ENCODE measurements at regions not wholly inside any gene's neighbourhood (a gene's known extent, or its start where the extent isn't known, plus 50 kb on each side); places are given as distances from the start of the nearest gene placed in this dataset.

DNA sequence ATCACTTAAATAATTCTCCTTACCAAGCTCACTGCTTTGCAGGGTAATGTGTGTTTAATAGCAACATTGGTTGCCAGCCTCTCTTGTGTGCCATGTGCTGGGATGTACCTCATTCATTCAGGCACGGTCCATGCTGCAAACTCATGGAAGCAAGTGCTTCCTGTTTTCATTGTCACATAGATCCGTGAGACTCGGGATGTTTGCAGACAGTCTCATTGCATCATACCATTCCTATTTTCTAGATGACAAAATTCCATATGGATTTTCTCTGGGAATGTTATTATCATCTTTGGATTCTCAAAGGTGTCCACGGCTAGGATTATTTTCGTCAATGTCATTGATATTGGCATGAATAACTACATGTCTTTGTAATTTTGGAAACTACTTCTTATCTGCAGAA is 60.0 kb upstream of the HDAC4 start:
- TF ChIP-seq, protein P1, sequence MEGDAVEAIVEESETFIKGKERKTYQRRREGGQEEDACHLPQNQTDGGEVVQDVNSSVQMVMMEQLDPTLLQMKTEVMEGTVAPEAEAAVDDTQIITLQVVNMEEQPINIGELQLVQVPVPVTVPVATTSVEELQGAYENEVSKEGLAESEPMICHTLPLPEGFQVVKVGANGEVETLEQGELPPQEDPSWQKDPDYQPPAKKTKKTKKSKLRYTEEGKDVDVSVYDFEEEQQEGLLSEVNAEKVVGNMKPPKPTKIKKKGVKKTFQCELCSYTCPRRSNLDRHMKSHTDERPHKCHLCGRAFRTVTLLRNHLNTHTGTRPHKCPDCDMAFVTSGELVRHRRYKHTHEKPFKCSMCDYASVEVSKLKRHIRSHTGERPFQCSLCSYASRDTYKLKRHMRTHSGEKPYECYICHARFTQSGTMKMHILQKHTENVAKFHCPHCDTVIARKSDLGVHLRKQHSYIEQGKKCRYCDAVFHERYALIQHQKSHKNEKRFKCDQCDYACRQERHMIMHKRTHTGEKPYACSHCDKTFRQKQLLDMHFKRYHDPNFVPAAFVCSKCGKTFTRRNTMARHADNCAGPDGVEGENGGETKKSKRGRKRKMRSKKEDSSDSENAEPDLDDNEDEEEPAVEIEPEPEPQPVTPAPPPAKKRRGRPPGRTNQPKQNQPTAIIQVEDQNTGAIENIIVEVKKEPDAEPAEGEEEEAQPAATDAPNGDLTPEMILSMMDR (IDR thresholded peaks at IDR 0.05), result no peak
- no peak for TF ChIP-seq ZFX (IDR thresholded peaks at IDR 0.05; ENCODE audit: borderline replicate concordance)

Data from 22Rv1 (cell line).